ENCODE measurements at regions not wholly inside any gene's neighbourhood (a gene's known extent, or its start where the extent isn't known, plus 50 kb on each side); places are given as distances from the start of the nearest gene placed in this dataset.

- no peak for TF ChIP-seq CTCF (IDR thresholded peaks at IDR 0.05)
- H3K9me3 Mint-ChIP-seq (ENCODE audit: low read depth), result no peaks in the 10 kb centered on the region
- peaks cover 5% of the 10 kb centered on the region for H3K4me1 Mint-ChIP-seq (ENCODE audit: low read depth)
- peaks cover 6% of the 10 kb centered on the region for H3K27me3 Mint-ChIP-seq (ENCODE audit: low read depth)
- no peak overlapping the region for H3K4me3 Mint-ChIP-seq (ENCODE audit: unreplicated experiment)
- H3K36me3 Mint-ChIP-seq (ENCODE audit: low read depth), result no peaks in the 10 kb centered on the region
- H3K27ac Mint-ChIP-seq (ENCODE audit: unreplicated experiment), result no peak overlapping the region
- no peak for DNase-seq (ENCODE audit: low spot score)
Observed at GRCh38 chr5:164005071-164005470, 499.7 kb downstream of the MAT2B start.

GRCh38 chr5:164007064-164007463, 501.6 kb downstream of the MAT2B start:
- Mint-ChIP-seq H3K4me1 (ENCODE audit: low read depth) (peaks cover 5% of the 10 kb centered on the region), H3K27me3 (ENCODE audit: low read depth) (peaks cover 10% of the 10 kb centered on the region), H3K9me3 (ENCODE audit: low read depth) (no peaks in the 10 kb centered on the region), H3K4me3 (ENCODE audit: unreplicated experiment) (no peak overlapping the region), H3K27ac (ENCODE audit: unreplicated experiment) (no peak overlapping the region), H3K36me3 (ENCODE audit: low read depth) (no peaks in the 10 kb centered on the region)
- no peak for TF ChIP-seq CTCF (IDR thresholded peaks at IDR 0.05)
- DNase-seq (ENCODE audit: low spot score), result no peak

DNA sequence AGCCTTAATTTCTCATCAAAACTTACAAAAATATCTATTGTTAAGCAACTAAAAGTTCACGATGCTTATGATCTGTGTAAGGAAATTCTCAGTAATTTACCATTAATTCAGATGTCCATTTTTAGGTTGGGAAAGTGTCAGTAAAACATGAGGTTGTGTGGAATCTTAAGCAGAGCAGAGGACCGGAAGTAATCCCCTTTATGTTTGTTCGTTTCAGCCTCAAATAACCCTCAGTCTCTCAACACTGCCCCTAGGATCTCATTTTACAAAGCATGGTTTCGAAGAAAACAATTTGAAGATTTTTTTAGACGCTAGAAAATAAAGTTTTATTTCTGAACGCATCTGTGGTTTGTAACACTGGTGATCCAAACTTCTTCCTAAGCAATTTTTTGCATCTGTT, 504.2 kb downstream of the MAT2B start:
- no peaks in the 10 kb centered on the region for H3K9me3 Mint-ChIP-seq (ENCODE audit: low read depth)
- DNase-seq (ENCODE audit: low spot score), result no peak
- no peak overlapping the region for H3K4me3 Mint-ChIP-seq (ENCODE audit: unreplicated experiment)
- H3K27me3 Mint-ChIP-seq (ENCODE audit: low read depth), result peaks cover 17% of the 10 kb centered on the region
- no peak for TF ChIP-seq CTCF (IDR thresholded peaks at IDR 0.05)
- no peaks in the 10 kb centered on the region for H3K4me1 Mint-ChIP-seq (ENCODE audit: low read depth)
- no peak overlapping the region for H3K27ac Mint-ChIP-seq (ENCODE audit: unreplicated experiment)
- H3K36me3 Mint-ChIP-seq (ENCODE audit: low read depth), result no peaks in the 10 kb centered on the region

DNA sequence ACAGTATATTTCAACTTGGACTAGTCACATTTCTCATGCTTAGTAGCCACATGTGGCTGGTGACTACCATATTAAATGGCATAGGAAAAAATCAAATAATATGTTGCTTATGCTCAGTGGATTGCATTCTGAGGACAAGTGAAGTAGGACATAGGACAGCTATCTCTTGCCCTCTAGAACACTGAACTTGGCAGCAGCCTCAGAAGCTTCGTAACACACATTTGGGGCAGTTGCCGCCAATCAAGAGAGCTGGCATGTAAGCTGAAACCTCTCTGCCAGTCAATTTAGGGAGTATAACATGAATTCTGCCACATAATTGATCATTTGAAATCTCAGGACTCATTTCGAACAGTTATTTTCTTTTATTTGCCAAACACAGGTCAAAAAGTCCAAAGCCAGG, 505.5 kb downstream of the MAT2B start:
- Mint-ChIP-seq H3K4me1 (ENCODE audit: low read depth) (no peaks in the 10 kb centered on the region), H3K9me3 (ENCODE audit: low read depth) (no peaks in the 10 kb centered on the region), H3K27ac (ENCODE audit: unreplicated experiment) (no peak overlapping the region), H3K27me3 (ENCODE audit: low read depth) (peaks cover 27% of the 10 kb centered on the region), H3K4me3 (ENCODE audit: unreplicated experiment) (no peak overlapping the region), H3K36me3 (ENCODE audit: low read depth) (no peaks in the 10 kb centered on the region)
- no peak for TF ChIP-seq CTCF (IDR thresholded peaks at IDR 0.05)
- no peak for DNase-seq (ENCODE audit: low spot score)

- Mint-ChIP-seq H3K9me3 (ENCODE audit: low read depth) (no peaks in the 10 kb centered on the region), H3K4me1 (ENCODE audit: low read depth) (no peaks in the 10 kb centered on the region), H3K36me3 (ENCODE audit: low read depth) (no peaks in the 10 kb centered on the region), H3K27ac (ENCODE audit: unreplicated experiment) (no peak overlapping the region), H3K4me3 (ENCODE audit: unreplicated experiment) (no peak overlapping the region), H3K27me3 (ENCODE audit: low read depth) (peaks cover 25% of the 10 kb centered on the region)
- no peak for TF ChIP-seq CTCF (IDR thresholded peaks at IDR 0.05)
- no peak for DNase-seq (ENCODE audit: low spot score)
Observed at GRCh38 chr5:164012371-164012770, 507.0 kb downstream of the MAT2B start.
